NB4 (cell line): ENCODE measurements at regions not wholly inside any gene's neighbourhood (a gene's known extent, or its start where the extent isn't known, plus 50 kb on each side); places are given as distances from the start of the nearest gene placed in this dataset.

ENCODE experiments used
- DNase-seq: peaks from one replicate; pipeline ENCODE4 v3.0.0; 2010; ENCODE audit warnings: low read depth
- H3K4me3 ChIP-seq: one replicate; pipeline ENCODE4 v1.5.1; 2011; ENCODE audit warnings: mild to moderate bottlenecking, low read depth, low read length, moderate library complexity
- CTCF ChIP-seq: IDR thresholded peaks from one replicate; pipeline ENCODE4 v1.5.1; 2012; ENCODE audit warnings: low read depth, low read length
- MAX ChIP-seq: IDR thresholded peaks from 2 replicates; pipeline ENCODE4 v1.6.1; 2011; ENCODE audit warnings: low read depth, low read length
- MYC ChIP-seq: IDR thresholded peaks from 2 replicates; pipeline ENCODE4 v1.6.1; 2011; ENCODE audit warnings: low read depth, low read length
- POLR2A ChIP-seq: IDR thresholded peaks from 2 replicates; pipeline ENCODE4 v1.6.1; 2011; ENCODE audit warnings: mild to moderate bottlenecking; ENCODE audit not compliant: insufficient read length; ENCODE audit errors: extremely low read depth

- DNase-seq, result no peak
- no peak for TF ChIP-seq CTCF
- no peak for TF ChIP-seq MYC
- no peak for TF ChIP-seq POLR2A
- TF ChIP-seq MAX, result no peak
- H3K4me3 ChIP-seq, result no peak overlapping the region
Measured at GRCh38 chr2:183608747-183609146, 484.5 kb downstream of the NUP35 start.

GRCh38 chr2:183610724-183611123 lies 486.5 kb downstream of the NUP35 start:
- H3K4me3 ChIP-seq, result no peak overlapping the region
- TF ChIP-seq MYC (no peak), POLR2A (no peak), MAX (no peak), CTCF (no peak)
- DNase-seq, result no peak

- no peak for DNase-seq
- H3K4me3 ChIP-seq, result no peak overlapping the region
- TF ChIP-seq MYC (no peak), POLR2A (no peak), MAX (no peak), CTCF (no peak)
Measured at GRCh38 chr2:183614799-183615435, 490.7 kb downstream of the NUP35 start.

GRCh38 chr2:183623227-183623626 lies 499.0 kb downstream of the NUP35 start:
- no peak for TF ChIP-seq MAX
- no peak for TF ChIP-seq POLR2A
- no peak for TF ChIP-seq CTCF
- no peak for TF ChIP-seq MYC
- DNase-seq, result no peak
- H3K4me3 ChIP-seq, result no peak overlapping the region

- DNase-seq, result no peak
- TF ChIP-seq POLR2A, result no peak
- no peak for TF ChIP-seq MYC
- no peak for TF ChIP-seq MAX
- TF ChIP-seq CTCF, result no peak
- no peak overlapping the region for H3K4me3 ChIP-seq
Measured at GRCh38 chr2:183630964-183631363, 506.7 kb downstream of the NUP35 start.
